ENCODE measurements at regions not wholly inside any gene's neighbourhood (a gene's known extent, or its start where the extent isn't known, plus 50 kb on each side); places are given as distances from the start of the nearest gene placed in this dataset.
"Not testable (repeated sequence)": the region's sequence is repeated elsewhere in the genome, so short reads cannot be mapped to it uniquely, and the experiment has no call there.

DNA sequence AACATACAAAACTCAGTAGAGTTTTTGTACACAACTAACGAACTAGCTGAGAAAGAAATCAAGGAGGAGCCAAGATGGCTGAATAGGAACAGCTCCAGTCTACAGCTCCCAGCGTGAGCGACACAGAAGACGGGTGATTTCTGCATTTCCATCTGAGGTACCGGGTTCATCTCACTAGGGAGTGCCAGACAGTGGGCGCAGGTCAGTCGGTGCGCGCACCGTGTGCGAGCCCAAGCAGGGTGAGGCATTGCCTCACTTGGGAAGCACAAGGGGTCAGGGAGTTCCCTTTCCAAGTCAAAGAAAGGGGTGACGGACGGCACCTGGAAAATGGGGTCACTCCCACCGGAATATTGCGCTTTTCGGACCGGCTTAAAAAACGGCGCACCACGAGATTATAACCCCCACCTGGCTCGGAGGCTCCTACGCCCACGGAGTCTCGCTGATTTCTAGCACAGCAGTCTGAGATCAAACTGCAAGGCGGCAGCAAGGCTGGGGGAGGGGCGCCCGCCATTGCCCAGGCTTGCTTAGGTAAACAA lies 200.3 kb downstream of the NKX6-1 start:
- not testable (repeated sequence) for TF ChIP-seq POLR2AphosphoS5 (IDR thresholded peaks at IDR 0.05; ENCODE audit: low read depth); EZH2phosphoT487 (IDR thresholded peaks at IDR 0.05; ENCODE audit: unreplicated experiment)
- TF ChIP-seq, protein P1, sequence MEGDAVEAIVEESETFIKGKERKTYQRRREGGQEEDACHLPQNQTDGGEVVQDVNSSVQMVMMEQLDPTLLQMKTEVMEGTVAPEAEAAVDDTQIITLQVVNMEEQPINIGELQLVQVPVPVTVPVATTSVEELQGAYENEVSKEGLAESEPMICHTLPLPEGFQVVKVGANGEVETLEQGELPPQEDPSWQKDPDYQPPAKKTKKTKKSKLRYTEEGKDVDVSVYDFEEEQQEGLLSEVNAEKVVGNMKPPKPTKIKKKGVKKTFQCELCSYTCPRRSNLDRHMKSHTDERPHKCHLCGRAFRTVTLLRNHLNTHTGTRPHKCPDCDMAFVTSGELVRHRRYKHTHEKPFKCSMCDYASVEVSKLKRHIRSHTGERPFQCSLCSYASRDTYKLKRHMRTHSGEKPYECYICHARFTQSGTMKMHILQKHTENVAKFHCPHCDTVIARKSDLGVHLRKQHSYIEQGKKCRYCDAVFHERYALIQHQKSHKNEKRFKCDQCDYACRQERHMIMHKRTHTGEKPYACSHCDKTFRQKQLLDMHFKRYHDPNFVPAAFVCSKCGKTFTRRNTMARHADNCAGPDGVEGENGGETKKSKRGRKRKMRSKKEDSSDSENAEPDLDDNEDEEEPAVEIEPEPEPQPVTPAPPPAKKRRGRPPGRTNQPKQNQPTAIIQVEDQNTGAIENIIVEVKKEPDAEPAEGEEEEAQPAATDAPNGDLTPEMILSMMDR (conservative IDR thresholded peaks at IDR 0.05; ENCODE audit: low read depth in 2 of 2): not testable (repeated sequence)

Measured in GM23338 (cell line).